Heart right ventricle (tissue), 16 donors: ENCODE measurements at regions not wholly inside any gene's neighbourhood (a gene's known extent, or its start where the extent isn't known, plus 50 kb on each side); places are given as distances from the start of the nearest gene placed in this dataset.

Experiments used
- ATAC-seq, 8 donors: fragments of 200-7000 bp; cut with Tn5 transposase; one replicate each; pipeline ENCODE4 v1.9.1; 2020; ENCODE audit warnings: mild to moderate bottlenecking in 8 of 8, moderate library complexity in 8 of 8, moderate number of reproducible peaks in 1 of 8
- DNase-seq, 2 donors: peaks; one replicate each; pipeline ENCODE4 v3.0.0-alpha.2; 2020
- H3K27ac ChIP-seq, 10 donors: fragments of 200-600 bp; sonication (generic) in 2 of 10; one replicate each; pipeline versions ENCODE4 v1.5.0 to v1.8.0; 2020 to 2022; ENCODE audit warnings: mild to moderate bottlenecking in 3 of 10
- H3K27me3 ChIP-seq, 7 donors: fragments of 200-600 bp; one replicate each; pipeline ENCODE4 v1.8.0; 2021 to 2022; ENCODE audit warnings: mild to moderate bottlenecking in 2 of 7
- H3K36me3 ChIP-seq, 9 donors: fragments of 200-600 bp; sonication (generic) in 1 of 9; one replicate each; pipeline versions ENCODE4 v1.5.0 to v1.8.0; 2020 to 2022; ENCODE audit warnings: mild to moderate bottlenecking in 2 of 9
- H3K4me1 ChIP-seq, 9 donors: fragments of 200-600 bp; sonication (generic) in 1 of 9; one replicate each; pipeline versions ENCODE4 v1.5.0 to v1.8.0; 2020 to 2022; ENCODE audit warnings: mild to moderate bottlenecking in 4 of 9
- H3K4me3 ChIP-seq, 10 donors: fragments of 200-600 bp; sonication (generic) in 2 of 10; one replicate each; pipeline versions ENCODE4 v1.5.0 to v1.8.0; 2020 to 2022; ENCODE audit warnings: mild to moderate bottlenecking in 7 of 10, moderate library complexity in 2 of 10
- H3K9me3 ChIP-seq, 11 donors: fragments of 200-600 bp in 10 of 11; sonication (generic) in 2 of 11; one replicate each; pipeline versions ENCODE4 v1.5.0 to v1.8.0; 2013 to 2022; ENCODE audit warnings: mild to moderate bottlenecking in 2 of 11, control low read depth in 1 of 11, moderate library complexity in 1 of 11
- WGBS, 2 donors: extraction: QIAGEN DNeasy Blood & Tissue Kit; methylation state at CpG; one replicate each; pipeline ENCODE4 v1.1.7; 2013; ENCODE audit warnings: inconsistent platforms in 1 of 2; 5-methylcytosine and 5-hydroxymethylcytosine counted together
- intact Hi-C, 10 donors: fragments of 100-400 bp; cut with DNase I; formaldehyde crosslinking; loops; one replicate each; pipeline versions ENCODE4 v1.11.1 to v1.14.2; 2022
- TF ChIP-seq, protein P1 (sequence below), 9 donors: fragments of 200-600 bp; sonication (generic) in 2 of 9; IDR thresholded peaks; one replicate each; pipeline versions ENCODE4 v1.5.0 to v1.8.0; 2021 to 2022; ENCODE audit warnings: antibody characterized with exemption in 9 of 9, mild to moderate bottlenecking in 5 of 9, moderate library complexity in 1 of 9
- donor health status: Arrhythmogenic right ventricular cardiomyopathy.
- donor health status: ischemic (EF 13 %, LVEDD 7.1; RV severe dilation, severe dysfunction).
- donor health status: healthy with polysubstance abuse.
- donor health status: DM: no; HTN: yes; CAD: no.
- donor health status: DM: no; HTN: no; CAD: no.
- donor health status: ischemic (EF 25% LVEDD 6.9; RV normal size, moderate dysfunction).
- donor health status: ischemic (EF 25% LVEDD 5.7; RV mildly dilated, moderate dysfunction).
- donor health status: healthy.
- donor health status: DM: yes; HTN: yes; CAD: no.
- donor health status: Ischemic cardiomyopathy.
- donor health status: ischemic (EF 35%, LVEDD 5.7; RV mildly dilated, moderate dysfunction).
- donor health status: nonischemic (EF 11% LVEDD 7.7; RV severe dilation, severe dysfunction).
- donor health status: DM: yes; HTN: yes; CAD: no.
- donor health status: PGD.
- donor health status: ischemic (EF 29% LVEDD 5.4; RV normal size, mild dysfunction).
- donor health status: nonischemic (EF 23%, LVEDD 6.1; RV moderate dilation, normal function).

GRCh38 chr6:156645097-156645496, 132.1 kb upstream of the ARID1B start:
- no peak for ATAC-seq
- intact Hi-C loops, result no loop called here
- TF ChIP-seq, protein P1, sequence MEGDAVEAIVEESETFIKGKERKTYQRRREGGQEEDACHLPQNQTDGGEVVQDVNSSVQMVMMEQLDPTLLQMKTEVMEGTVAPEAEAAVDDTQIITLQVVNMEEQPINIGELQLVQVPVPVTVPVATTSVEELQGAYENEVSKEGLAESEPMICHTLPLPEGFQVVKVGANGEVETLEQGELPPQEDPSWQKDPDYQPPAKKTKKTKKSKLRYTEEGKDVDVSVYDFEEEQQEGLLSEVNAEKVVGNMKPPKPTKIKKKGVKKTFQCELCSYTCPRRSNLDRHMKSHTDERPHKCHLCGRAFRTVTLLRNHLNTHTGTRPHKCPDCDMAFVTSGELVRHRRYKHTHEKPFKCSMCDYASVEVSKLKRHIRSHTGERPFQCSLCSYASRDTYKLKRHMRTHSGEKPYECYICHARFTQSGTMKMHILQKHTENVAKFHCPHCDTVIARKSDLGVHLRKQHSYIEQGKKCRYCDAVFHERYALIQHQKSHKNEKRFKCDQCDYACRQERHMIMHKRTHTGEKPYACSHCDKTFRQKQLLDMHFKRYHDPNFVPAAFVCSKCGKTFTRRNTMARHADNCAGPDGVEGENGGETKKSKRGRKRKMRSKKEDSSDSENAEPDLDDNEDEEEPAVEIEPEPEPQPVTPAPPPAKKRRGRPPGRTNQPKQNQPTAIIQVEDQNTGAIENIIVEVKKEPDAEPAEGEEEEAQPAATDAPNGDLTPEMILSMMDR (IDR thresholded peaks at IDR 0.05), result no peak

GRCh38 chr6:156639009-156639721, 138.0 kb upstream of the ARID1B start:
- Histone ChIP-seq H3K4me1 (peaks cover 0 to 6% (median under 1%) of the 10 kb centered on the region in 9 donors), H3K9me3 (peaks cover 0 to 10% (median 2%) of the 10 kb centered on the region in 11 donors), H3K36me3 (no peaks in the 10 kb centered on the region), H3K27me3 (no peaks in the 10 kb centered on the region), H3K4me3 (no peak overlapping the region), H3K27ac (no peak overlapping the region)
- 89 to 93% methylated on average over 12 of the region's 12 CpGs for WGBS, 2 donors
- TF ChIP-seq, protein P1 (IDR thresholded peaks at IDR 0.05), result no peak
- intact Hi-C loops, result no loop called here
- DNase-seq (no peak), ATAC-seq (no peak)

More at GRCh38 chr6:156645097-156645496, 132.1 kb upstream of the ARID1B start:
- DNase-seq, result no peak
- Histone ChIP-seq H3K36me3 (no peaks in the 10 kb centered on the region), H3K27me3 (no peaks in the 10 kb centered on the region), H3K4me3 (no peak overlapping the region), H3K27ac (no peak overlapping the region), H3K9me3 (peaks cover 0 to 10% (median 2%) of the 10 kb centered on the region in 11 donors), H3K4me1 (peaks cover 0 to 13% (median 0%) of the 10 kb centered on the region in 9 donors)
- 89 to 90% methylated on average over 5 of the region's 5 CpGs for WGBS, 2 donors

DNA sequence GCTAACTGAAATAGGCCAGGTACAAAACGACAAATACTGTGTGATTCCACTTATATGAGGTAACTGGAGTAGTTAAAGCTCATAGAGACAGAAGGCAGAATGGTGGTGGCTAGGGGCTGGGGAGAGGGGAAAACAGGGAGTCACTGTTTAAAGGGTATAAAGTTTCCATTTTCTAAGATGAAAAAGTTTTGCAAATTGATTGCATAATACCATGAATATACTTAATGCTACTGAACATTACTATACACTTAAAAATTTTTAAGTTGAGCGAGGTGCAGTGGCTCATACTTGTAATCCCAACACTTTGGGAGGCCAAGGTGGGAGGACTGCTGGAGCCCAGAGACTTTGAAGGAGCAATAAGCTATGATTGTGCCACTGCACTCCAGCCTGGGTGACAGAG, 138.6 kb upstream of the ARID1B start:
- no peak overlapping the region for H3K27ac ChIP-seq
- no peaks in the 10 kb centered on the region for H3K27me3 ChIP-seq
- WGBS, 2 donors, result 90 to 91% methylated on average over 2 of the region's 2 CpGs
- no peak for DNase-seq
- intact Hi-C loops, result no loop called here
- peaks cover 0 to 10% (median 2%) of the 10 kb centered on the region in 11 donors for H3K9me3 ChIP-seq
- TF ChIP-seq, protein P1 (IDR thresholded peaks at IDR 0.05), result no peak
- H3K36me3 ChIP-seq, result no peaks in the 10 kb centered on the region
- peaks cover 0 to 12% (median 4%) of the 10 kb centered on the region in 9 donors for H3K4me1 ChIP-seq
- H3K4me3 ChIP-seq, result no peak overlapping the region
- no peak for ATAC-seq

DNA sequence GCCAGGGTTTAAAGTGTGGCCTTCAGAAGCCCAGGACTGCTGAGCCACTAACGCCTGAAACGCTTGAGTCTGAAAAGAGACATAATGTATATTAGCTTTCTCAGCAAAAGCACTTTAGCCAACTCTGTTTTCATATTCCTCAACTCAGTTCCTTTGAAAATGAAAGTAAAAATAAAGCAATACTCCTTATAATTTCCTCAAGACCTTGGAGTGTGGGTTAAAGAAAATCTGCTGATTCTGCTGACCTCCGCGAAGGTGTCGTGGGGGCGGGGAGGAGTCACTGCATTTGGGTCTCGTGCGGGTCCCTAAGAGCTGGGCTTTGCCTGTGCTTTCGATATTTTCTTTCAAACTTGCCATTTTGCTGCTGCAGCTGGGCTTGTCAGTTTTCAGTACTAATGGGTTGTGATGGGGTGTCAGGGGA, 142.2 kb upstream of the ARID1B start:
- no peaks in the 10 kb centered on the region for H3K9me3 ChIP-seq
- peak overlapping the region in 7 of 10 donors; percentile 26 to 44 (median 37) for H3K4me3 ChIP-seq
- ATAC-seq, result peak in 1 of 8 donors; percentile 9
- H3K27me3 ChIP-seq, result no peaks in the 10 kb centered on the region
- WGBS, 2 donors, result 38 to 66% methylated on average over 9 of the region's 9 CpGs
- DNase-seq, result no peak
- intact Hi-C loops, result no loop called here
- H3K4me1 ChIP-seq, result peaks cover 0 to 13% (median 4%) of the 10 kb centered on the region in 9 donors
- TF ChIP-seq, protein P1 (IDR thresholded peaks at IDR 0.05), result no peak
- peak overlapping the region in 2 of 10 donors; percentile 12 to 45 for H3K27ac ChIP-seq
- H3K36me3 ChIP-seq, result no peaks in the 10 kb centered on the region
